ENCODE measurements at regions not wholly inside any gene's neighbourhood (a gene's known extent, or its start where the extent isn't known, plus 50 kb on each side); places are given as distances from the start of the nearest gene placed in this dataset.

- DNase-seq = no peak
Observed at GRCh38 chr6:22954749-22955385, 385.5 kb downstream of the HDGFL1 start.

DNA sequence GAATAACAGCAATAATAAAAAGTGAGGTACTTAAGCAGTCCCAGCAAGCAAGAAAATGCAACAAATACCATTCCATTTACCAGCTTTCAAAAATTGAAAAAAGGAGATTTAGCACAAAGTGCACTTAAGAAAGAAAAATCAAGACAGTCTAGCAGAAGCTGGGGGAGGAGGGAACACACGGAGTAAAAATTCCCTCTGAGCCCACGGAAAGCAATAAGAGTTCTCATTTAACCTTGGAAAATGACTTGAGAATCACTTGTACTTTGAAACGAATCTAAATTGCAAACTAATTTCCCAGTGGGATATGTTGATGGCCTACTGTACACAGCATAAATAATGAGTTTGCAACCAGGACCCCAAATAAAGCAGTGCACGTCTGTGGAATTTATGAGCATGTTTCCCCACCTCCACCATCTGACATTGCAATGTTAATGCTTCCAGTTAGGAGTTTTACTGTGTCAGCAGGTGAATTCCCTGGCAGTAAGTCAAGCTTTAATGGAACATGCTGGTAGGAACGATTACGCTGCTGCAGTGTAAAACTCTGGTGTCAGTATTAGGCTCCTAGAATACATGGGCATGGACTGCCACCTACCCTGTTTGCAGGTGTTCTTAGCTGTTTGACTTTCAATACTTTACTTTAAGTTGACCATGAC, 386.8 kb downstream of the HDGFL1 start:
- DNase-seq = peak; percentile 14

GRCh38 chr6:22958677-22959076, 389.3 kb downstream of the HDGFL1 start:
- no peak for DNase-seq

GRCh38 chr6:22959571-22959970, 390.2 kb downstream of the HDGFL1 start:
- DNase-seq = no peak

DNA sequence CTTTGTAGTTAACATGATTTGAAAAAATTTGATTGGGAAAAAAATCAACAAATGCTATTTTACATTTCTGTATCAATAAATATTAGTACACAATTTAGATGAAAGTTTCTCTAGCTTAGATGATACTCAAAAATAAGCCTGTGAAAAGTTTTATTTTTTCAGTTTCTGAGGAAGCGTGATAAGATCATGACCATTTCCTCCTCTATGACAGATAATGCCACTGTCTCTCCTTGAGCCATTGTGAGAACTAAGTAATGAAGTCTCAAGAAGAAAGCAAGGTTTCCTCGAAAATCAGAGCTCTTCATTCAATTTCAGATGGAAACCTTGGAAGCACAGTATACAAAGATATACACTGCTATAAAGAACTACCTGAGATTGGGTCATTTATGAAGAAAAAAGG, 395.0 kb downstream of the HDGFL1 start:
- no peak for DNase-seq

- DNase-seq = no peak
Observed at GRCh38 chr6:22965889-22966288, 396.5 kb downstream of the HDGFL1 start.

DNA sequence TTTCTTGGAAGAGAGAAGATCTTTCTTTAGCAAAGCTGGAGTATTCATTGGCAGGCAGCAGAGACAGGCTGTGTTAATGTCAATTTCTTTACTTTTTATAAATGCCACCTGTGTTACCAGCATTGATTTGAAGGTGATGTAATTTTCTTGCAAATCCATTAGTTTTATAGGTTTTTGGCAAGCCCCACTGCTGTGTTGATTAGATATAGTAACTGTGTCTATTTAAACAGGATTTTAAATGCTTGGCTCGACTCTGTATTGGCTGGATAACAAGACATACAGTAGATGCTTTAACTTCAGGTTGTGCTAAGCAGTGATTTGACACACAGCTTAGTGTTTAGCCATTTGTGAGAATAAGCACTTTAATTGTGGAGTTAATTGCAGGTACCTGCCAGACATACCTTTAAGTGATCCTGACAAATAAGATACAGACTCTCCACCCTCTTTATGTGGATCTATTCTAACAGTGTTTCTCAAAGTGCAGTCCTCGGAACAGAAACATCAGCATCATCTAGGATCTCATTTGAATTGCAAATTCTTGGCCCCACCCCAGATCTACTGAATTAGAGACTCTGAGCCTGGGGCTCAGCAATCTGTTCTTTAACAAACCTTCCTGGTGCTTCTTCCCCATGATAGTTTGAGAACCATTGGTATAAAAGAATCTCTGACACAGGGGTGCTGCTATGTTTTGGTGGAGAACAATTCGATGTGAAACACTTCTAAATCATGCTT, 397.5 kb downstream of the HDGFL1 start:
- DNase-seq = peak; percentile 2

DNA sequence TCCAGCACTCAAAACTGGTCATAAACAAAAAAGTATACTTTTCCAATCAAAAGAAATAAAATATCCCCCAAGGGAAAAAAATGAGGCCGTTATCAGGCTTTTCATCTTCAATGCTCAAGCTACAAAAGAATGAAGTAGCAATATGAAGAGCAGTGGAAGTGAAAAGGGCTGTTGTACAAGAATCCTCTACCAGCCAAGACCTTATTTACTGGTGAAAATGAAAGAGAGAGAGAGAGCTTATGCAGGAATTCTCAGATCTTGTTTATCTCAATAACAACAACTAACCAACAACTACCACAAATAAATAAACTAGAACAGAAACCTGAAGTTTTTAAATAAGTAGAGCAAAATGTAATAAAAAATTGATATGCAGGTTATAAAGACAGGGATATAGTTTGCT, 400.6 kb downstream of the HDGFL1 start:
- DNase-seq = no peak

DNA sequence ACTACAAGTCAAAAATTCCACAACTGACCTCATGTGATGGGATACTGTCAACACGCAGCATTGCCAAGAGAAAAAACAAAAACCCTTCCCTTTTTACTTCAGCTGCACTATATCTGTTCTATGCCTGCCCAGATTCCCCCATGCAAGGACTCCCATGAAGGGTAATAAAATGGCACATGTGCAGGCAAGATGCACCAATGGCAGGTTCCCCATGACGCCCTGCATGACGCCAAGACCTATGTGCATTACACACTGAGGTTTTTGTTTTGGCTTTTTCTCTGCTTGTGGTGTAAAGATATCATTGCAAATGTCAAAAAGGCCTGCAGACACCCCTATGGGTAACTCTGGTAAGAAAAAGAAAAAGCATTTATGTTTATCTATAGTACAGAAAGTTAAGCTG, 403.4 kb downstream of the HDGFL1 start:
- DNase-seq = no peak

DNA sequence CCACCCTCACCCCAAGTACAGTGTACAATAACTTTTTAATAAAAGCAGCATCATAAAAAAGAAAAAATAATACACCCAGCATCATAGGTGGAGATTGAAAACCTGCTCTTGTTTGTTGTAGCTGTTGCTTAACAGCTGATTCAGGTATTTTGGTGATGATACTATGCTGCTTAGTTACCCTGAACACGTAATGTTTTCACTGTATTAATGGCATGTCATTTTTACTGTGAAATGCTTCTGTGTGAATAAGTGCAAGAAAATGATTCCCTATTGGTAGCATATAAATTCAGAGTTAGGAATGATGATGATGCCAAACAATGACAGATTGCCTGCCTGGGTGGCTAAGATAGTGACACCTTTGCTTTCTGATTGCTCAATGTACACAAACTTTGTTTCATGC, 405.7 kb downstream of the HDGFL1 start:
- no peak for DNase-seq

DNA sequence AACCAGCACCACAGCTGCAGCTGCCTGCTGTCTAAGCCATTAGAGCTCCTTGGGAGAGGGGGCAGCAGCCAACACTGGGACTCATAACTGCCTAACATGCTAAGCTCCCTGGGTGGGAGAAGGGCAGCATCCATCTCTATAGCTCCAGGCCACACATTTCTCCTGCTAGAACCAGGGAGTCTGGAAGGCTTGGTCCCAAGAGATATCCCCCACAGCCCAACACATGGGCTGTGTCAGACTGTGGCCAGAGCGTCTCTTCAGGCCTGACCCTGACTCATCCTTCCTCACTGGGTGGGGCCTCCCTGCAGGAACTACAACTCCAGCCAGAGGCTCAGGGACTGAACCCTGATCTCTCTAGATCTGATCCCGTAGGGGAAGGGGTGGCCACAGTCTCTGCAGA, 411.1 kb downstream of the HDGFL1 start:
- DNase-seq = no peak

- no peak for DNase-seq
Observed at GRCh38 chr6:23002044-23002619, 432.8 kb downstream of the HDGFL1 start.

GRCh38 chr6:23003671-23004467, 434.5 kb downstream of the HDGFL1 start:
- no peak for DNase-seq

- no peak for DNase-seq
Observed at GRCh38 chr6:23006656-23007055, 437.3 kb downstream of the HDGFL1 start.

- DNase-seq = no peak
Observed at GRCh38 chr6:23011615-23012014, 442.2 kb downstream of the HDGFL1 start.

DNA sequence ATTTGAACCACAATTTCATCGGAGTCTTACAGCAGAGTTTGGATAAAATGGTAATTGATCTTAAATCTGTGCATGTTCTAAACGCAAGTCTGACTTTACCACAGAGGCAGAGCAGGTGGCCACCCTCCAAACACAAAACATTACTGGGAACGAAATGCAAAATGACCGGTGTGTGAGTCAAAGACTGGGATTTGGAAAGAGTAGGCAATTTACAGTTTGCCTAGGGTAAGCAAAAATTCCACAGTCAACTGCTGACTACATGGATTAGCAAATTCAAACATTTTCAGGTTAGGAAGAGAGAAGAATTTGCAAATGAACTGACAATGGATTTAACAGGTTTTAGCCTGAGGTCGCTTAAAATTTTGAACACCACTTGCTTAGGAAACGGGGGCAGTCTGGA, 444.4 kb downstream of the HDGFL1 start:
- DNase-seq = no peak

DNA sequence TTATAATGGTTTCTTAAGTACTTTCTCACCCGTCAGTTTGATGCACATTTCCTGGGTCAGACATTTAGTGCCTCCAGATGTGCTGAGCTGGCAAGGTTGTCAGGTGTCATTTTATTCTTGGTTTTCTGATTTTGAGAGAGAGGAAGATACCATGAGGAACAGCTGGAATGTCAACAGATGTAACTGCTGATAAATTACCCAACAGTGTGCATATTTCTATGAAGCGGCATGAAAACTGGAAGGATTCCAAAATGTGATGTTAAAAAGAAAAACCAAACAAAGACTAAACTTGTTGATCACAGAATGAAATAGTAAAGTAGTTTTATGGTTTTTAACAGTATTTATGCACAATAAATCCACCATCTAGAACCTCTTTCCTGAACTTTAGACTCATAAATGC, 447.3 kb downstream of the HDGFL1 start:
- no peak for DNase-seq

DNA sequence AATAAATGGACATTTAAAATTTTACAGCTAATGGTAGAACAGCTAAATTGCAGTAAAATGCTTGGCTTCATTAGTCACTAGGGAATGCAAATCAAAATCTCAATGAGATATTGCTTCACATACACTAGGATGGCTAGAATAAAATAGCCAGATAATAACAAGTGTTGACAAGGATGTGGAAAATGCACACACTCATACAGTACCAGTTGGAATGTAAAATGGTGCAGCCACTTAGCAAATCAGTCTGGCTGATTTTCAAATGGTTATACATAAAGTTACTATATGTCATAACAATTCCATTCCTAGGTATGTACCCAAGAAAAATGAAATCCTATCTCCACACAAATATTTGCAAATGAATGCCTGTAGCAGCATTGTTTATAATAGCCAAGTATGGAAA, 452.1 kb downstream of the HDGFL1 start:
- DNase-seq = no peak

DNA sequence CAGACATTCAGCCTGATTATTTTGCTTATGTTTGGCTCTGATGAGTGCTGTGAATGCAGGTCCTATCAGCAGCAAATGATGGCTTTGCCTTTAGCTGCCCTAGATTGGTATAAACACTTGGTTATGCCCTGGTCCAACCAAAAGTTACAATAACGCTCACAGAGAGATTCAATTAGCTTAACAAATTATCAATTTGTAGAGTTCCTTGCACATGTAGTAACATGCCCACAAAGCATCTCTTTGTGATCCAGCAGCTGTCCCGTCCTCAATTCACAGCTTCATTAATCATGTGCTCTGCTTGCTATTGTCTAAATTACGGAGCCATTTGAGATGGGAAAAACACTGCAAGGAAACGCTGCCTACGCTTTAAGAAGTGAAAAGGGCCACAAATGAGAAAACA, 457.9 kb downstream of the HDGFL1 start:
- DNase-seq = no peak

- no peak for DNase-seq
Observed at GRCh38 chr6:23031986-23032385, 462.6 kb downstream of the HDGFL1 start.

- DNase-seq = no peak
Observed at GRCh38 chr6:23034926-23035325, 465.6 kb downstream of the HDGFL1 start.

DNA sequence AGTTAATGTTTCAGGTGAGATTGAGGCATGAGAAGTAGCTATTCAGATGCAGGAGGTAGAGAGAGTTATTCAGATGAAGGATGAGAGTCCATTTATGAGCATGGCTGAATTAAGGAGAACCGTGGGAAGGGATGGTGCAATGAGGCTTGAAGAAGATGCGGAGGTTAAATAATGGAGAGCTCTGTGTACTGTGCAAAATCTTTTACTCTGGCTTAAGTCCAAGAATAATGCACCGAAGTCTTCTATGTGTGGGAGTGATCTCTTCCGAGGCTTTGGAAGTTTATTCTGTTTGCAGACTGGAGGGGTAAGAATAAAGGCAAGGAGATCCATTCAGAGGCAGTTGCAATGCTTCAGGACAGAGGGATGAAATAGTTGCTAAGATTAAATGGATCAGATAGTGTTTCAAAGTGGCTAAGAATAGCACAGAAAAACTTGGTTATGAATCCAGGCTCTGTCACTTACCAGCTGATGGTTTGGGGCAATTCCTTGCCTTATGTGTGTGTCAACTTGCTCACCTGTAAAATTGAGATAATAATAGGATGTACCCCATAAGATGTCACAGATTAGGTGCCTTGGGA, 467.1 kb downstream of the HDGFL1 start:
- no peak for DNase-seq

GRCh38 chr6:23040899-23041298, 471.5 kb downstream of the HDGFL1 start:
- no peak for DNase-seq
